OCI-LY1 (cell line): ENCODE measurements at regions not wholly inside any gene's neighbourhood (a gene's known extent, or its start where the extent isn't known, plus 50 kb on each side); places are given as distances from the start of the nearest gene placed in this dataset.

Experiments used
- H2AFZ ChIP-seq: fragments of 200-600 bp; sonication (generic), shearing (Covaris generic); 2 replicates; pipeline ENCODE4 v1.6.0; 2014; ENCODE audit warnings: antibody characterized with exemption, mild to moderate bottlenecking, low read length
- H3F3A ChIP-seq: fragments of 200-600 bp; sonication (generic), shearing (Covaris generic); 2 replicates; pipeline ENCODE4 v1.6.0; 2014; ENCODE audit warnings: mild to moderate bottlenecking, antibody characterized with exemption, low read length, moderate library complexity; ENCODE audit not compliant: insufficient read depth
- H3K27ac ChIP-seq: fragments of 200-600 bp; sonication (generic); 2 replicates; pipeline ENCODE4 v1.5.1; 2014; ENCODE audit warnings: low read length, mixed run types, mild to moderate bottlenecking, low read depth; ENCODE audit not compliant: poor library complexity, severe bottlenecking
- H3K27me3 ChIP-seq: fragments of 200-600 bp; sonication (generic); 2 replicates; pipeline ENCODE4 v1.6.0; 2014; ENCODE audit warnings: antibody characterized with exemption, mild to moderate bottlenecking, low read length, moderate library complexity; ENCODE audit not compliant: insufficient read depth
- H3K36me3 ChIP-seq: fragments of 200-600 bp; sonication (generic); 2 replicates; pipeline ENCODE4 v1.6.1; 2014; ENCODE audit warnings: mild to moderate bottlenecking, antibody characterized with exemption, low read length, moderate library complexity, mixed read lengths; ENCODE audit not compliant: insufficient read depth
- H3K4me1 ChIP-seq: fragments of 200-600 bp; sonication (generic); 2 replicates; pipeline ENCODE4 v1.5.1; 2014; ENCODE audit warnings: mild to moderate bottlenecking, low read length, moderate library complexity; ENCODE audit not compliant: insufficient read depth, severe bottlenecking
- H3K4me2 ChIP-seq: fragments of 200-600 bp; sonication (generic), shearing (Covaris generic); 2 replicates; pipeline ENCODE4 v1.6.1; 2014; ENCODE audit warnings: low read length
- H3K4me3 ChIP-seq: fragments of 200-600 bp; sonication (generic); 2 replicates; pipeline ENCODE4 v1.5.1; 2014; ENCODE audit warnings: low read length, low read depth, mild to moderate bottlenecking, mixed read lengths; ENCODE audit not compliant: poor library complexity, severe bottlenecking
- H3K79me2 ChIP-seq: fragments of 200-600 bp; shearing (Covaris generic); 2 replicates; pipeline ENCODE4 v1.6.1; 2016; ENCODE audit warnings: mixed run types, low read length, mixed read lengths; ENCODE audit not compliant: insufficient read depth
- H3K9ac ChIP-seq: fragments of 200-600 bp; sonication (generic), shearing (Covaris generic); 2 replicates; pipeline ENCODE4 v1.6.1; 2014; ENCODE audit warnings: mild to moderate bottlenecking, low read length, mixed read lengths
- H3K9me2 ChIP-seq: fragments of 200-600 bp; sonication (generic), shearing (Covaris generic); 2 replicates; pipeline ENCODE4 v1.6.1; 2014; ENCODE audit warnings: low read depth, mild to moderate bottlenecking, low read length, mixed read lengths
- H3K9me3 ChIP-seq: fragments of 200-600 bp; shearing (Covaris generic); 2 replicates; pipeline ENCODE4 v1.6.1; 2014; ENCODE audit warnings: low read length, mixed read lengths
- H4K20me1 ChIP-seq: fragments of 200-600 bp; sonication (generic), shearing (Covaris generic); 2 replicates; pipeline ENCODE4 v1.6.0; 2016; ENCODE audit warnings: mild to moderate bottlenecking, low read length; ENCODE audit not compliant: insufficient read depth
- EZH2 ChIP-seq: fragments of 200-600 bp; sonication (generic), shearing (Covaris generic); IDR thresholded peaks from 2 replicates; pipeline ENCODE4 v1.8.0; 2017; ENCODE audit warnings: borderline replicate concordance, mixed run types, mild to moderate bottlenecking, antibody characterized with exemption, low read length, moderate library complexity, mixed read lengths
- TF ChIP-seq, protein P1 (sequence below): fragments of 200-600 bp; sonication (generic), shearing (Covaris generic); IDR thresholded peaks from 2 replicates; pipeline ENCODE4 v1.5.1; 2017; ENCODE audit warnings: mild to moderate bottlenecking, antibody characterized with exemption, low read length, moderate library complexity, mixed read lengths

DNA sequence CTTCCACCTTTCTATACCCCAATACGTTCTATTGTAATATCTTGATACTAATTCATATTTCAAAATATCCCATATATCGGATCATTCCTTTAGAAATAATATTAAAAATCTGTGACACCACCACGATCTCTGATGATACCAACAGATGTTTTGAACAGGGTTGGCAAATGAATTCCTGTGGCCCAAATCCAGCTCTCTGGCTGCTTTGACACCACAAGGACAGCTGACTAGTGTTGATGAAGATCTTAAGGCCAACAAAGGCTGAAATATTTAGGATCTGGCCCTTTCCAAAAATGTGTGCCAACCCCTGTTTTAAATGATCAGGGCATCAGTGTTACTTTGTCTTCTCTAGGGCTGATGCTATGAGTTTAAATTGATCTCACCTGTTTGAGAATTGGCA, 380.7 kb upstream of the PFKP start:
- H3K27me3 ChIP-seq: no peaks in the 10 kb centered on the region
- H3K27ac ChIP-seq: no peak overlapping the region
- no peak overlapping the region for H3K4me2 ChIP-seq
- no peak overlapping the region for H2AFZ ChIP-seq
- H3K4me3 ChIP-seq: no peak overlapping the region
- H3K9me3 ChIP-seq: no peaks in the 10 kb centered on the region
- H3K4me1 ChIP-seq: no peaks in the 10 kb centered on the region
- no peaks in the 10 kb centered on the region for H4K20me1 ChIP-seq
- H3K9ac ChIP-seq: no peak overlapping the region
- no peaks in the 10 kb centered on the region for H3F3A ChIP-seq
- no peaks in the 10 kb centered on the region for H3K36me3 ChIP-seq
- TF ChIP-seq, protein P1, sequence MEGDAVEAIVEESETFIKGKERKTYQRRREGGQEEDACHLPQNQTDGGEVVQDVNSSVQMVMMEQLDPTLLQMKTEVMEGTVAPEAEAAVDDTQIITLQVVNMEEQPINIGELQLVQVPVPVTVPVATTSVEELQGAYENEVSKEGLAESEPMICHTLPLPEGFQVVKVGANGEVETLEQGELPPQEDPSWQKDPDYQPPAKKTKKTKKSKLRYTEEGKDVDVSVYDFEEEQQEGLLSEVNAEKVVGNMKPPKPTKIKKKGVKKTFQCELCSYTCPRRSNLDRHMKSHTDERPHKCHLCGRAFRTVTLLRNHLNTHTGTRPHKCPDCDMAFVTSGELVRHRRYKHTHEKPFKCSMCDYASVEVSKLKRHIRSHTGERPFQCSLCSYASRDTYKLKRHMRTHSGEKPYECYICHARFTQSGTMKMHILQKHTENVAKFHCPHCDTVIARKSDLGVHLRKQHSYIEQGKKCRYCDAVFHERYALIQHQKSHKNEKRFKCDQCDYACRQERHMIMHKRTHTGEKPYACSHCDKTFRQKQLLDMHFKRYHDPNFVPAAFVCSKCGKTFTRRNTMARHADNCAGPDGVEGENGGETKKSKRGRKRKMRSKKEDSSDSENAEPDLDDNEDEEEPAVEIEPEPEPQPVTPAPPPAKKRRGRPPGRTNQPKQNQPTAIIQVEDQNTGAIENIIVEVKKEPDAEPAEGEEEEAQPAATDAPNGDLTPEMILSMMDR: no peak
- TF ChIP-seq EZH2: no peak
- no peaks in the 10 kb centered on the region for H3K79me2 ChIP-seq
- H3K9me2 ChIP-seq: no peaks in the 10 kb centered on the region

- no peaks in the 10 kb centered on the region for H3K9me2 ChIP-seq
- H3K4me1 ChIP-seq: no peaks in the 10 kb centered on the region
- H3K4me2 ChIP-seq: no peak overlapping the region
- no peak for TF ChIP-seq EZH2
- TF ChIP-seq, protein P1: no peak
- no peaks in the 10 kb centered on the region for H3K9me3 ChIP-seq
- H3F3A ChIP-seq: no peaks in the 10 kb centered on the region
- no peaks in the 10 kb centered on the region for H3K36me3 ChIP-seq
- no peaks in the 10 kb centered on the region for H3K27me3 ChIP-seq
- no peaks in the 10 kb centered on the region for H3K79me2 ChIP-seq
- H3K9ac ChIP-seq: no peak overlapping the region
- no peak overlapping the region for H3K27ac ChIP-seq
- no peak overlapping the region for H3K4me3 ChIP-seq
- H2AFZ ChIP-seq: no peak overlapping the region
- no peaks in the 10 kb centered on the region for H4K20me1 ChIP-seq
Measured at GRCh38 chr10:2682491-2682890, 384.9 kb upstream of the PFKP start.

- no peak overlapping the region for H3K27ac ChIP-seq
- H3K9ac ChIP-seq: no peak overlapping the region
- TF ChIP-seq, protein P1: no peak
- TF ChIP-seq EZH2: no peak
- no peak overlapping the region for H3K4me3 ChIP-seq
- H4K20me1 ChIP-seq: no peaks in the 10 kb centered on the region
- H3K4me1 ChIP-seq: no peaks in the 10 kb centered on the region
- H3K36me3 ChIP-seq: no peaks in the 10 kb centered on the region
- H3K4me2 ChIP-seq: no peak overlapping the region
- no peak overlapping the region for H2AFZ ChIP-seq
- no peaks in the 10 kb centered on the region for H3K27me3 ChIP-seq
- no peaks in the 10 kb centered on the region for H3F3A ChIP-seq
- no peaks in the 10 kb centered on the region for H3K79me2 ChIP-seq
- no peaks in the 10 kb centered on the region for H3K9me3 ChIP-seq
- no peaks in the 10 kb centered on the region for H3K9me2 ChIP-seq
Measured at GRCh38 chr10:2681891-2682290, 385.5 kb upstream of the PFKP start.
